ENCODE measurements at regions not wholly inside any gene's neighbourhood (a gene's known extent, or its start where the extent isn't known, plus 50 kb on each side); places are given as distances from the start of the nearest gene placed in this dataset.
"Not testable (repeated sequence)": the region's sequence is repeated elsewhere in the genome, so short reads cannot be mapped to it uniquely, and the experiment has no call there.

- peak; percentile 56 for FAIRE-seq
- no peak for DNase-seq (ENCODE audit: insufficient read length, low spot score)
- peak; percentile 33; the same call in 1 of the 2 replicates for TF ChIP-seq SPI1 (IDR thresholded peaks at IDR 0.05; ENCODE audit: low read depth, low read length)
- TF ChIP-seq POLR2AphosphoS5 (IDR thresholded peaks at IDR 0.05; ENCODE audit: low read depth, low read length), result no peak
- no peak for TF ChIP-seq POU2F2 (IDR thresholded peaks at IDR 0.05; ENCODE audit: low read depth, low read length)
Measured at GRCh38 chr2:11949732-11950523, 203.5 kb downstream of the LPIN1 start.

- no peak for TF ChIP-seq SPI1 (IDR thresholded peaks at IDR 0.05; ENCODE audit: low read depth, low read length)
- no peak for TF ChIP-seq PAX5 (IDR thresholded peaks at IDR 0.05; ENCODE audit: insufficient read depth, low read length, severe bottlenecking)
- TF ChIP-seq POLR2AphosphoS5 (IDR thresholded peaks at IDR 0.05; ENCODE audit: low read depth, low read length), result no peak
- no peak for TF ChIP-seq TAF1 (IDR thresholded peaks at IDR 0.05; ENCODE audit: low read depth, low read length)
- no peak for TF ChIP-seq POU2F2 (IDR thresholded peaks at IDR 0.05; ENCODE audit: low read depth, low read length)
- TF ChIP-seq POLR2A (IDR thresholded peaks at IDR 0.05; ENCODE audit: low read depth, low read length), result no peak
- FAIRE-seq (no peak), DNase-seq (ENCODE audit: insufficient read length, low spot score) (no peak)
Measured at GRCh38 chr2:11950896-11951295, 204.5 kb downstream of the LPIN1 start.

- not testable (repeated sequence) for FAIRE-seq; DNase-seq (ENCODE audit: insufficient read length, low spot score)
Measured at GRCh38 chr2:11951492-11951891, 205.1 kb downstream of the LPIN1 start.

GRCh38 chr2:11953258-11953657 is 206.8 kb downstream of the LPIN1 start:
- FAIRE-seq, result peak; percentile 26
- DNase-seq (ENCODE audit: insufficient read length, low spot score), result no peak
- TF ChIP-seq SPI1 (IDR thresholded peaks at IDR 0.05; ENCODE audit: low read depth, low read length) (no peak), POLR2AphosphoS5 (IDR thresholded peaks at IDR 0.05; ENCODE audit: low read depth, low read length) (no peak), TAF1 (IDR thresholded peaks at IDR 0.05; ENCODE audit: low read depth, low read length) (no peak)

GRCh38 chr2:11955314-11955713 is 208.9 kb downstream of the LPIN1 start:
- FAIRE-seq (no peak), DNase-seq (ENCODE audit: insufficient read length, low spot score) (no peak)
- TF ChIP-seq PAX5 (IDR thresholded peaks at IDR 0.05; ENCODE audit: insufficient read depth, low read length, severe bottlenecking) (no peak), POLR2A (IDR thresholded peaks at IDR 0.05; ENCODE audit: low read depth, low read length) (no peak), POLR2AphosphoS5 (IDR thresholded peaks at IDR 0.05; ENCODE audit: low read depth, low read length) (no peak), SPI1 (IDR thresholded peaks at IDR 0.05; ENCODE audit: low read depth, low read length) (no peak), POU2F2 (IDR thresholded peaks at IDR 0.05; ENCODE audit: low read depth, low read length) (no peak), TAF1 (IDR thresholded peaks at IDR 0.05; ENCODE audit: low read depth, low read length) (no peak)

GRCh38 chr2:11955884-11956291 is 209.5 kb downstream of the LPIN1 start:
- DNase-seq (ENCODE audit: insufficient read length, low spot score), result no peak
- no peak for FAIRE-seq

GRCh38 chr2:11962707-11963328 is 216.4 kb downstream of the LPIN1 start:
- DNase-seq (ENCODE audit: insufficient read length, low spot score), result no peak
- TF ChIP-seq POU2F2 (IDR thresholded peaks at IDR 0.05; ENCODE audit: low read depth, low read length) (no peak), POLR2A (IDR thresholded peaks at IDR 0.05; ENCODE audit: low read depth, low read length) (no peak), SPI1 (IDR thresholded peaks at IDR 0.05; ENCODE audit: low read depth, low read length) (no peak), PAX5 (IDR thresholded peaks at IDR 0.05; ENCODE audit: insufficient read depth, low read length, severe bottlenecking) (no peak), TAF1 (IDR thresholded peaks at IDR 0.05; ENCODE audit: low read depth, low read length) (no peak), POLR2AphosphoS5 (IDR thresholded peaks at IDR 0.05; ENCODE audit: low read depth, low read length) (no peak)

More at GRCh38 chr2:11955884-11956291, 209.5 kb downstream of the LPIN1 start:
- TF ChIP-seq POU2F2 (IDR thresholded peaks at IDR 0.05; ENCODE audit: low read depth, low read length) (no peak), SPI1 (IDR thresholded peaks at IDR 0.05; ENCODE audit: low read depth, low read length) (no peak), POLR2AphosphoS5 (IDR thresholded peaks at IDR 0.05; ENCODE audit: low read depth, low read length) (no peak), TAF1 (IDR thresholded peaks at IDR 0.05; ENCODE audit: low read depth, low read length) (no peak), PAX5 (IDR thresholded peaks at IDR 0.05; ENCODE audit: insufficient read depth, low read length, severe bottlenecking) (no peak), POLR2A (IDR thresholded peaks at IDR 0.05; ENCODE audit: low read depth, low read length) (no peak)

GRCh38 chr2:11963966-11964365 is 217.5 kb downstream of the LPIN1 start:
- no peak for TF ChIP-seq TAF1 (IDR thresholded peaks at IDR 0.05; ENCODE audit: low read depth, low read length)
- no peak for TF ChIP-seq PAX5 (IDR thresholded peaks at IDR 0.05; ENCODE audit: insufficient read depth, low read length, severe bottlenecking)
- TF ChIP-seq POU2F2 (IDR thresholded peaks at IDR 0.05; ENCODE audit: low read depth, low read length), result no peak
- TF ChIP-seq POLR2A (IDR thresholded peaks at IDR 0.05; ENCODE audit: low read depth, low read length), result no peak
- no peak for TF ChIP-seq SPI1 (IDR thresholded peaks at IDR 0.05; ENCODE audit: low read depth, low read length)
- TF ChIP-seq POLR2AphosphoS5 (IDR thresholded peaks at IDR 0.05; ENCODE audit: low read depth, low read length), result no peak
- DNase-seq (ENCODE audit: insufficient read length, low spot score) (no peak), FAIRE-seq (no peak)

More at GRCh38 chr2:11962707-11963328, 216.4 kb downstream of the LPIN1 start:
- no peak for FAIRE-seq

GRCh38 chr2:11967946-11968465 is 221.6 kb downstream of the LPIN1 start:
- DNase-seq (ENCODE audit: insufficient read length, low spot score), result no peak
- peak; percentile 60 for FAIRE-seq
- TF ChIP-seq SPI1 (IDR thresholded peaks at IDR 0.05; ENCODE audit: low read depth, low read length) (no peak), PAX5 (IDR thresholded peaks at IDR 0.05; ENCODE audit: insufficient read depth, low read length, severe bottlenecking) (no peak)

GRCh38 chr2:11968521-11968920 is 222.1 kb downstream of the LPIN1 start:
- TF ChIP-seq POLR2AphosphoS5 (IDR thresholded peaks at IDR 0.05; ENCODE audit: low read depth, low read length) (no peak), TAF1 (IDR thresholded peaks at IDR 0.05; ENCODE audit: low read depth, low read length) (no peak), PAX5 (IDR thresholded peaks at IDR 0.05; ENCODE audit: insufficient read depth, low read length, severe bottlenecking) (no peak), POLR2A (IDR thresholded peaks at IDR 0.05; ENCODE audit: low read depth, low read length) (no peak)
- DNase-seq (ENCODE audit: insufficient read length, low spot score) (no peak), FAIRE-seq (peak; percentile 16)
